Naive B cell (primary cell): ENCODE measurements at regions not wholly inside any gene's neighbourhood (a gene's known extent, or its start where the extent isn't known, plus 50 kb on each side); places are given as distances from the start of the nearest gene placed in this dataset.
A peak's percentile ranks its signal among the peaks of the same experiment; 100 is the strongest.

Experiments
- ATAC-seq, 2 donors: fragments of 150-1000 bp; cut with Tn5 transposase; 2 replicates each; pipeline ENCODE4 v1.10.0; 2021; ENCODE audit warnings: low read depth in 2 of 2, mild to moderate bottlenecking in 2 of 2, moderate library complexity in 2 of 2
- DNase-seq: peaks from one replicate; pipeline ENCODE4 v3.0.0; 2022
- H3K27ac Mint-ChIP-seq, 6 donors: one replicate each; pipeline ENCODE4 v1.8.0; 2020 to 2022; ENCODE audit warnings: mild to moderate bottlenecking in 6 of 6, mixed read lengths in 6 of 6, moderate library complexity in 5 of 6, inconsistent platforms in 2 of 6
- H3K27me3 Mint-ChIP-seq, 3 donors: one replicate each; pipeline ENCODE4 v1.8.0; 2021 to 2022; ENCODE audit warnings: mixed read lengths in 3 of 3, mild to moderate bottlenecking in 1 of 3
- H3K36me3 Mint-ChIP-seq, 2 donors: one replicate each; pipeline ENCODE4 v1.8.0; 2020 to 2022; ENCODE audit warnings: mixed read lengths in 2 of 2, inconsistent platforms in 1 of 2, mild to moderate bottlenecking in 1 of 2
- H3K4me1 Mint-ChIP-seq, 3 donors: one replicate each; pipeline ENCODE4 v1.8.0; 2020 to 2022; ENCODE audit warnings: mixed read lengths in 3 of 3, inconsistent platforms in 1 of 3, mild to moderate bottlenecking in 1 of 3, moderate library complexity in 1 of 3
- H3K4me3 Mint-ChIP-seq, 8 donors: one replicate each; pipeline ENCODE4 v1.8.0; 2020 to 2022; ENCODE audit warnings: mild to moderate bottlenecking in 8 of 8, mixed read lengths in 8 of 8, moderate library complexity in 8 of 8, inconsistent platforms in 2 of 8
- H3K9me3 Mint-ChIP-seq, 7 donors: one replicate each; pipeline ENCODE4 v1.8.0; 2020 to 2022; ENCODE audit warnings: mixed read lengths in 7 of 7, mild to moderate bottlenecking in 5 of 7, inconsistent platforms in 2 of 7, moderate library complexity in 1 of 7

DNA sequence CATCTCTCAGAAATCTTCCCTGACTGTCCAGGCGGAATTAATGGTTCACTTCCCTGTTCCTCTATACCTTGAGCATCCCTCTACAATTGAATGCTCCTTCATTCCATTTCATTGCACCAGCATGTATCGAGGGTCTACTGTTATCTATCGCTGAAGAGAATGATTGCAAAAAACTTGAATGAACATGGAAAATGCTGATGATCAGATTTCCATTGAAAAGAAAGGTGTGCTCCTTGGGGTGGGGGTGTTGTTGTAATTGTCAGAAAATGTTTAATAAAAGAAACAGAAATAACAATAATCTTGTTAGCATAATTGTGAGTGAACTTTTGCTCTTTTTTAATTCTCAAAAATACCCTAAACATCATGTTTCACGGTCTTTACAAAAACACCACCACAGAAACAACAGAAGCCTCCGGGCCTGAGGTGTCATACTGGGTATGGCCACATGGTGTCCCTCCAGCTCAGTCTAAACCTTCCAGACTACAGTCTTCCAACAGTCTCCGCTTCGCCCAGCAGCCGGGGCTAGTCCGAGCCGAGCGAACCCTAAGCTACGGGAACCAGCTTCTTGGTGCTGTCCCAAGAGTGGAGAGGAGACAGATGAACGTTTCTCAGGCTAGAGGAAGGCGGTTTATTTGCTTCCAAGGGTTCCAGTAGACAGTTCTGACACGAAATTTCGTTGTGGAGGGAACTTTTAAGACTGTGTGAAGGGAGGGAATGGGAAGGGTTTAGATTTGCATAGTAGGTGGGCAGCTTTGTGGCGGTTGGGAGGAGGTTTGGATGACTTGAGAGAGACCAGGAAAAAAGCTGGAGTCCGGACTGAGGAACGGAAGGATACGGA lies 75.8 kb upstream of the ZBED5 start:
- peaks cover 0 to 1% (median 0%) of the 10 kb centered on the region in 7 donors for H3K9me3 Mint-ChIP-seq
- no peaks in the 10 kb centered on the region for H3K36me3 Mint-ChIP-seq
- ATAC-seq, result peak; percentile 78 to 83

DNA sequence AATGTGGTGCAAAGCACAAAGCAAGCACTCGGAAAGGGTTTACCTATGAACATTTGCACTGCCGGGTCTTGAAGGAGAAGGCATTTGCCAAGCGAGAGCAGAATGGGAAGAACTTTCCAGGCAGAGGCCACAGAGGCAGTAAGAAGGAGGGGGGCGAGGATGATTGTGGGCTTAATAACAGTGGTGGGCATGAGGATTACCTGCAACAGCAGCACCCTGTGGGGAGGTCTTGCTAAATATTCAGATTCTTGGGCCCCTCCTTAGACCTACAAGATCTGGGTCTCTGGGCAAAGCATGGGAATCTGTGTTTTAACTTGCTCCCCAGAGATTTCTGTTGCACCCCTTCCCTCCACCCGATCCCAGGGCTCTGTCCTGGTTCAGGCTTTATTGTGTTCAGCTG lies 75.1 kb upstream of the ZBED5 start:
- H3K4me3 Mint-ChIP-seq, result peak overlapping the region in 3 of 8 donors; percentile 56 to 81 (median 78)
- no peak overlapping the region for H3K27ac Mint-ChIP-seq
- H3K9me3 Mint-ChIP-seq, result peaks cover 0 to 1% (median 0%) of the 10 kb centered on the region in 7 donors
- peaks cover 13 to 23% (median 21%) of the 10 kb centered on the region in 3 donors for H3K4me1 Mint-ChIP-seq
- no peak for DNase-seq
- ATAC-seq, result no peak
- H3K27me3 Mint-ChIP-seq, result peaks cover 16 to 44% (median 30%) of the 10 kb centered on the region in 3 donors
- H3K36me3 Mint-ChIP-seq, result no peaks in the 10 kb centered on the region

More for the DNA sequence above, 75.8 kb upstream of the ZBED5 start:
- peak; percentile 79 for DNase-seq
- H3K27ac Mint-ChIP-seq, result peak overlapping the region in 3 of 6 donors; percentile 77 to 88 (median 79)
- H3K27me3 Mint-ChIP-seq, result peaks cover 13 to 40% (median 25%) of the 10 kb centered on the region in 3 donors
- peak overlapping the region; percentile 78 to 95 (median 92) for H3K4me3 Mint-ChIP-seq
- peaks cover 13 to 23% (median 21%) of the 10 kb centered on the region in 3 donors for H3K4me1 Mint-ChIP-seq

DNA sequence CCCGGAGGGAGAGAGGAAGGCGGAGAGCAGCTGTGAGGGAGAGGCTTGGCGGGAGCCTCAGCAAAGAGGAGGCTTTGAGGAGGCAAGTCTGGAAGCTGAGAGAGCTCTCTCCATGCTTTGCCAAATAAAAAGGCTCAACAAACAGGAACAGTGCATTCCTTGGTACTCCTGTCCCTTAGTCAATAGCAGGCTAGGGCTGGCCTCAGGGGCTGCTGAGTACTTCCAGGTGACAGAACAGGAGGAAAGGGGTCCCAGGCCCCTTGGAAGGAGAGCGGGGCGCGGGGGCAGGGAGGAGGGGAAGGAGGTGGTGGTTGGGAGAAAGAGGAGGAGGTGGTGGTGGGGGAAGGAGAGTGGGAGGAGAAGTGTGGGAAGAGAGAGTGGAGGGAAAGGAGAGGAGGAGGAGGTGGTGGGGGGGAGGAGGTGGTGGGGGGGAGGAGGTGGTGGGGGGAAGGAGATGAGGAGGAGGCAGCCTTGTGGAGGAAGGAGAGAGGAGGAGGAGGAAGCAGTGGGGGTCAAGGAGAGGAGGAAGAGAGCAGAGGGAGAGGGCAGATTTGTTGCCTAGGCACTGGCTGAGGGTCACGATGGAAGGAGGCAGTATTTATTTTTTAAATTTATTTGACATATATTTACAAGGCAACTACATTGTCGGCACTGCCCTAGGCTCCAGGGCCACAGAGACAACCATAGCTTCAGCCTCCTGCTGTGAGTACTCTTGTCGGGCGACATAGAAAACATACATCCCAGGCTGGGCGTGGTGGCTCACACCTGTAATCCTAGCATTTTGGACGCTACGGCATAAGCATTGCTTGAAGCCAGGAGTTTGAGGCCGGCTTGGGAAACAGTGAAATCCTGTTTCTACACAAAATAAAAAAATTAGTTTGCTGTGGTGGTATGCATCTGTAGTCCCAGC lies 74.2 kb upstream of the ZBED5 start:
- Mint-ChIP-seq H3K27ac (peak overlapping the region in 1 of 6 donors; percentile 69), H3K27me3 (peaks cover 21 to 44% (median 30%) of the 10 kb centered on the region in 3 donors), H3K4me1 (peaks cover 13 to 23% (median 21%) of the 10 kb centered on the region in 3 donors), H3K36me3 (no peaks in the 10 kb centered on the region), H3K4me3 (peak overlapping the region; percentile 77 to 92 (median 84)), H3K9me3 (peaks cover 0 to 1% (median 0%) of the 10 kb centered on the region in 7 donors)
- ATAC-seq, result no peak
- no peak for DNase-seq

DNA sequence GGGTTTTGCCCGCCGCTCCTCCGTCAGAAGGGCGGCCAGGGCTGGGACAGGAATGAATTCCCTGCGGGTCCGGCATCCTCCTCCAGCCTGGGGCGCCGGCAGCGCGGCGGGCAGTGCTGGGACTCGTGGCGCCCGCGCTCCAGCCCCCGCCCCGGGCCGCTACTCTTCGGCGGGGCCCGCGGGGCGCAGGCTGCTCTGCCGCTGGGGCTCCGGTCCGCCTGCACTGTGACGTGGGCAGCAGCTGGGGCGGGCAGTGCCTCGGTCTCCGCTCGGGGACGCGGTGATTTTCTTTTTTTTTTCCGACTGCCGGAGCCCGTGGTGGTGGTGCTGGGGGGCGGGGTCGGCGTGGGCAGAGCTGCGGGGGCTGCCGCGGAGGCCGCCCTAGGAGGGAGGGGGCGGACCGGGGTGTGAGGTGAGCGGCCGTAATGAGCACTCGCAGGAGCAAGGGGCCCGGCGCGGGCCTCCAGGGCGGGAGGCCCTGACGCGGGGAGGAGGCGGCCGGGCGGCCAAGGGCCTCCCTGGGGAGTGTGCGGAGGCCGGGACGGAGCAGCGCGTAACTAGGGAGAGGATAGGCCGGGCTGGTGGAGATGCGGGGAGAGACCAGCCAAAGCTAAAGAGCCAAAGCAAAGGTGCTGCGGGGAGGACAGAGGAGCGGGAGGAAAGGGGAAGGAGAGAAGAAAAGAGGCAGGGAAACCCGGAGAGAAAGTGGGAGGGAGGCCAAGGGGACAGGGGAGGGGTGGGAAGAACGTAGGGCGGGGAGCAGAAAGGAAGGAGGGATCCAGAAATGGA lies 73.3 kb upstream of the ZBED5 start:
- H3K9me3 Mint-ChIP-seq, result peaks cover 0 to 1% (median 0%) of the 10 kb centered on the region in 7 donors
- H3K27ac Mint-ChIP-seq, result peak overlapping the region in 2 of 6 donors; percentile 47 to 69
- peaks cover 23 to 48% (median 37%) of the 10 kb centered on the region in 3 donors for H3K27me3 Mint-ChIP-seq
- peaks cover 13 to 23% (median 21%) of the 10 kb centered on the region in 3 donors for H3K4me1 Mint-ChIP-seq
- H3K4me3 Mint-ChIP-seq, result peak overlapping the region; percentile 82 to 93 (median 88)
- peak; percentile 45 for DNase-seq
- ATAC-seq, result peak; percentile 57 to 67
- H3K36me3 Mint-ChIP-seq, result no peaks in the 10 kb centered on the region

DNA sequence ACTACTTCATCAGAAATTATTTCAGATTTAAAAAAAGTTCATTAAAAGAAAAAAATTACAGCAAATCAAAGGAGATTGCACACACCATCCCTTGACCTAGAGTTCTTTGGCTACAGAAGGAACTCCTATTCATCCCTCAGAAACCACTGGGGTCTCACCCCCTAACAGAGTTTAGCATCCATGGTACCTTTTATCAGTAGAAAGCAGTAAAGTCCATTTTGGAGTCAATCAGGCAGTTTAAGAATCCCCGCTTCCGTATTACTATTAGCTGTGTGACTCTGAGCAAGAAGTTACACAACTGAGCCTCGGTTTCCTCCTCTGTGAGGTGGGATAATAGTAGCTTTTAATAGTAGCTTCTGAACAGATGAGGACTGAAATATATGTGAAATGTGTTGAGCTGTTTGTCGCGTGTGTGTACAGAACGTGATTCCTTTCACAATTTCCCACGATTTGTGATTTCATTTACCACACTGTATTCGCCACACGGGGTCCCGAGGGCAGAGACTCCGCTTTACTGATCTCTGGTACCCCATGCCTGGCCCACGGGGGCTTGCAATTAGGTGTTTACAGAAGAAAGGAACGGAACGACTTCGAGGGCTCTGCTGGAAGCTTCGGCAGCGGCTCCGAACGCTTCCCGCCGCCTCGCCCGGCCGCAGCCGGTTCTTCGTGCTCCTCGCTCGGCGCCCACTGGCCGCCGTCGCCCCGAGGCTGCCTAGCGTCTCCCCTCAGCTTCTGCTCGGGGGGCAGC lies 72.5 kb upstream of the ZBED5 start:
- H3K4me1 Mint-ChIP-seq, result peaks cover 13 to 23% (median 21%) of the 10 kb centered on the region in 3 donors
- peaks cover 23 to 49% (median 39%) of the 10 kb centered on the region in 3 donors for H3K27me3 Mint-ChIP-seq
- peak; percentile 31 for DNase-seq
- H3K4me3 Mint-ChIP-seq, result peak overlapping the region; percentile 82 to 93 (median 88)
- H3K27ac Mint-ChIP-seq, result peak overlapping the region in 2 of 6 donors; percentile 19 to 47
- peaks cover 0 to 1% (median 0%) of the 10 kb centered on the region in 7 donors for H3K9me3 Mint-ChIP-seq
- peak; percentile 20 to 23 for ATAC-seq
- H3K36me3 Mint-ChIP-seq, result no peaks in the 10 kb centered on the region

DNA sequence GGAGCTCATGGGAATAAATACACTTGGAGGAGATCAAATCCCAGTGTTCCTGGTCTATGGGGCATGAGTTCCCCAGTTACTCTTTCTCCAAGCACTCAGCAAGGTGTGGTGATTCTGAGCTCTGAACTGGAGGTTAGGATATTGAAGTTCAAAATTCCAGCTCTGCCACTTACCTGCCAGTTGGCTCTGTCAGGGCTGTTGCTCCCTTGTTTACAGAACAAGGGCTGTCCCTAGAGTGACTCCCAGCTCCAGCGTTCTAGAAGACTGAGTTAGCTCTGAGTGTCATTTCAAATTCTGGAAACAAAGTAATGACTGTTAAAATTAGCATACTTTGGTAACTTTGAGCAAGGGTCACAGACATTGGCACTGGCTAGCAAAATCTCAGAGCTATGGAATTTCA lies 69.7 kb upstream of the ZBED5 start:
- DNase-seq (no peak), ATAC-seq (no peak)
- no peak overlapping the region for H3K4me3 Mint-ChIP-seq
- H3K4me1 Mint-ChIP-seq, result peaks cover 7 to 8% (median 8%) of the 10 kb centered on the region in 3 donors
- H3K9me3 Mint-ChIP-seq, result peaks cover 0 to 1% (median 0%) of the 10 kb centered on the region in 7 donors
- H3K27ac Mint-ChIP-seq, result no peak overlapping the region
- peaks cover 18 to 44% (median 30%) of the 10 kb centered on the region in 3 donors for H3K27me3 Mint-ChIP-seq
- H3K36me3 Mint-ChIP-seq, result no peaks in the 10 kb centered on the region

DNA sequence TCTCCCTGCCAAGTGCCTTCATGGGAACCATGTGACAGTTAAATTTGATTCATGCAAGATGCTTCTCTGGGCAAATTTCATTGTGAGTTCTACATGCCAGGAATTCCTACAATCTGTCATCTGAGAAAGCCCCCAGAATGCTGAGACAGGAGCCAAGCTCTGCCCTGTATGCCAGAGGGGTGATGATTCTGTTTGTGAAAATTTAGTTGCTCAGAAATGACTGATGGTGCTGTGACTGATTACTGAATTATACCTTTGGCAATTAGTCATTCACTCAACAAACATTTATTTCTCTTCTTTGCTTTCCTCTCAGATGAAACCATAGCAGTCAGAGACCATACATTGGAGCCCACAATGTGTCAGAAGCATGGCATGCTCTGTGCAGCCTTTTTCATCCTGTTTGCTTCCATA lies 69.0 kb upstream of the ZBED5 start:
- no peaks in the 10 kb centered on the region for H3K36me3 Mint-ChIP-seq
- no peak for DNase-seq
- no peak overlapping the region for H3K4me3 Mint-ChIP-seq
- H3K27me3 Mint-ChIP-seq, result peaks cover 18 to 38% (median 27%) of the 10 kb centered on the region in 3 donors
- H3K4me1 Mint-ChIP-seq, result peaks cover 6 to 8% (median 7%) of the 10 kb centered on the region in 3 donors
- no peak for ATAC-seq
- H3K27ac Mint-ChIP-seq, result no peak overlapping the region
- peaks cover 0 to 1% (median 0%) of the 10 kb centered on the region in 7 donors for H3K9me3 Mint-ChIP-seq

DNA sequence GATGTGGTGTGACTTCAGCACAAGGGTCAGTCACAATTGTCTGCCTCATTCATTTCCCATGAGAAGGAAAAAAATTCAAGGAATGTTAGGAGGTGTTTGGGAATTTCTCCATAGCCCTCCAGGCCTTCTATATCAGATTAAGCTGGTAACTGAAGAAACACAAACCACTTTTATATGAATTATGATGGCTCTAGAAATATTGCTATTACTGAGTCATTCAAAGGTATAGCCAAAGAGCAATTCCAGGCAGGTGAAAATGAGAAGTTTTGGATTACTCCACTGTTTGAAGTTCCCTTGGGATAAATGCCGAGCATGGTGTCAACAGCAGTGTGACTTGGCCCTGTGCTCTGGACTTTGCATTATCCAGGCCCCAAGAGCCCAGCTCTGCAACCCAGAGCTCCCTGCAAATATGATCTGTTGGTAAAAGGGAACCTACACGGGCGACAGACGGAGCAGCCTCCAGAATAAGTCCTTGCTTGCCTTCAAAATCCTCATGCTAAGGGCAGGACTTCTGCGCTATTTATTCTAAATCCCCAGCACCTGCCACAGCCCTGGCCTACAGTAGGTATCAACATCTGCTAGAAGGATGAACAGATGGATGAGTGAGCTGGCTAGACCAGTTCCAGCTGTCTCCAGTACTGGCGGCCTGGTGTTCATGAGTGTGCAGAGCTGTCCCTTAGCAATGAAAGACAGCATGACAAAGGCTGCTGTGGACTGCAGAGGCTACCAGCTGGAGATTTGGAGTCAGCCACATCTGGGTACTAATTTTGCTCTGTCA lies 67.5 kb upstream of the ZBED5 start:
- no peaks in the 10 kb centered on the region for H3K36me3 Mint-ChIP-seq
- no peak overlapping the region for H3K27ac Mint-ChIP-seq
- H3K4me1 Mint-ChIP-seq, result peaks cover 0 to under 1% (median 0%) of the 10 kb centered on the region in 3 donors
- peaks cover 15 to 26% (median 19%) of the 10 kb centered on the region in 3 donors for H3K27me3 Mint-ChIP-seq
- no peak for DNase-seq
- no peak overlapping the region for H3K4me3 Mint-ChIP-seq
- ATAC-seq, result no peak
- H3K9me3 Mint-ChIP-seq, result peaks cover 0 to 1% (median 0%) of the 10 kb centered on the region in 7 donors

DNA sequence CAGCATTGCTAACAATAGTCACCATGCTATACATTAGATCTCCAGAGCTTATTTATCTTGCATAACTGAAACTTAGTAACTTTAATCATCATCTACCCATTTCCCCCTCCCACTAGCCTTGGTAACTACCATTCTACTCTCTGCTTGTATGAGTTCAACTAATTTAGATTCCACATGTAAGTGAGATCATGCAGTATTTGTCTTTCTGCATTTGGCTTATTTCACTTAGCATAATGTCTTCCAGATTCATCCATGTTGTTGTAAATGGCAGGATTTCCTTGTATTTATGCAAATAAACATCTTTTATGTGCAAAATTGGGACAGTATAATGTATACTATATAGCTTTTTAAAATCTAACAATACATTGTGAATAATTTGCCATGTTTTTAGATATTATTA lies 66.0 kb upstream of the ZBED5 start:
- no peak for ATAC-seq
- Mint-ChIP-seq H3K9me3 (no peaks in the 10 kb centered on the region), H3K4me3 (no peak overlapping the region), H3K27ac (no peak overlapping the region), H3K4me1 (no peaks in the 10 kb centered on the region), H3K36me3 (no peaks in the 10 kb centered on the region), H3K27me3 (peaks cover 12 to 19% (median 16%) of the 10 kb centered on the region in 3 donors)
- DNase-seq, result no peak

DNA sequence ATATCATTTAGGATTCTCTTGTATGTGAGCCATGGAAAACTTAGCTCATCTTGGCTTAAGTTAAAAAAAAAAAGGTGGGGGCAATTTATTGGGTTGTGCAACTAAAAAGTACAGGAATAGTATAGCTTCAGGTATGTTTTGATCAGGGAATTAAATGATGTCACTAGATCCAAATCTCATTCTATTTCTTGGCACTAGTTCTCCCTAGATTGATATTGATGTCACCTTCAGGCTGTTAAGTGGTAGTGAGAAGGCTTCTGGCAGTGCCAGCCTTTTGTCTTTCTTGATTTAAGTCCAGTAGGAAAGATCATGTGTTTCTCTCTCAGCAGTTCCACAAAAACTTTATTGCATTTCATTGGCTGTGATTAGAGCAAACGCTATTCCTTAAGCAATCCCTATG lies 65.0 kb upstream of the ZBED5 start:
- H3K27ac Mint-ChIP-seq, result no peak overlapping the region
- ATAC-seq, result no peak
- no peaks in the 10 kb centered on the region for H3K36me3 Mint-ChIP-seq

DNA sequence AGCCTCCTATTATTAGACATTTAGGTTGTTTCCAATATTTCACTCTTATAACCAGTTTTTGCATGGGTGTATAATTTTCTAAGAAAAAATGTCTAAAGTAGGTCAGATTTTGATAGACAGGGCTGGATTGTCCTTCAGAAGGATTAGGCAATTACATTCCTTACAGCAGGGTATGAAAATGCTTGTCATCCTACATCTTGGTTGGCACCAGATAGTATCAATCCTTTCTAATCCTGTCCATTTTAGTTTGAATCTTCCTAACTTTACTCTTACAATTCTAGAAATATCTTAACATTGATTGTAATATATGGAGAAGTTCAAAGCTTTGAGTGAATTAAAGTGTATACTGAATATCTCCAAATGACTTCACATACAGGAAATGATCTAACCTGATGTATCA lies 63.0 kb upstream of the ZBED5 start:
- Mint-ChIP-seq H3K4me3 (no peak overlapping the region), H3K27me3 (peaks cover 0 to 4% (median 0%) of the 10 kb centered on the region in 3 donors), H3K36me3 (no peaks in the 10 kb centered on the region), H3K27ac (no peak overlapping the region), H3K4me1 (no peaks in the 10 kb centered on the region), H3K9me3 (peaks cover 0 to 7% (median 0%) of the 10 kb centered on the region in 7 donors)
- DNase-seq (no peak), ATAC-seq (no peak)

More for the DNA sequence above, 65.0 kb upstream of the ZBED5 start:
- Mint-ChIP-seq H3K4me1 (no peaks in the 10 kb centered on the region), H3K27me3 (peaks cover 7 to 10% (median 9%) of the 10 kb centered on the region in 3 donors), H3K4me3 (no peak overlapping the region), H3K9me3 (peaks cover 0 to 2% (median 0%) of the 10 kb centered on the region in 7 donors)
- no peak for DNase-seq
